ENCODE measurements at regions not wholly inside any gene's neighbourhood (a gene's known extent, or its start where the extent isn't known, plus 50 kb on each side); places are given as distances from the start of the nearest gene placed in this dataset.
"Not testable (repeated sequence)": the region's sequence is repeated elsewhere in the genome, so short reads cannot be mapped to it uniquely, and the experiment has no call there.

GRCh38 chr5:75839547-75839946 is 122.3 kb upstream of the POC5 start:
- H3K4me1 Mint-ChIP-seq: no peaks in the 10 kb centered on the region
- no peaks in the 10 kb centered on the region for H3K9me3 Mint-ChIP-seq
- H3K27me3 Mint-ChIP-seq: peaks cover 2% of the 10 kb centered on the region
- H3K27ac Mint-ChIP-seq: no peak overlapping the region
- H3K4me3 Mint-ChIP-seq: no peak overlapping the region
- H3K36me3 Mint-ChIP-seq: no peaks in the 10 kb centered on the region

GRCh38 chr5:75837258-75837841 is 120.1 kb upstream of the POC5 start:
- peaks cover 4% of the 10 kb centered on the region for H3K27me3 Mint-ChIP-seq
- no peaks in the 10 kb centered on the region for H3K36me3 Mint-ChIP-seq
- H3K9me3 Mint-ChIP-seq: no peaks in the 10 kb centered on the region
- H3K4me1 Mint-ChIP-seq: no peaks in the 10 kb centered on the region
- no peak overlapping the region for H3K4me3 Mint-ChIP-seq
- H3K27ac Mint-ChIP-seq: no peak overlapping the region

- no peaks in the 10 kb centered on the region for H3K4me1 Mint-ChIP-seq
- no peak overlapping the region for H3K27ac Mint-ChIP-seq
- H3K27me3 Mint-ChIP-seq: peaks cover 3% of the 10 kb centered on the region
- H3K9me3 Mint-ChIP-seq: no peaks in the 10 kb centered on the region
- H3K4me3 Mint-ChIP-seq: no peak overlapping the region
- no peaks in the 10 kb centered on the region for H3K36me3 Mint-ChIP-seq
Measured at GRCh38 chr5:75831561-75831960, 114.3 kb upstream of the POC5 start.

- H3K9me3 Mint-ChIP-seq: no peaks in the 10 kb centered on the region
- no peak overlapping the region for H3K27ac Mint-ChIP-seq
- no peak overlapping the region for H3K4me3 Mint-ChIP-seq
- no peaks in the 10 kb centered on the region for H3K4me1 Mint-ChIP-seq
- H3K36me3 Mint-ChIP-seq: no peaks in the 10 kb centered on the region
- H3K27me3 Mint-ChIP-seq: peaks cover 3% of the 10 kb centered on the region
Measured at GRCh38 chr5:75828029-75828428, 110.8 kb upstream of the POC5 start.

- H3K27ac Mint-ChIP-seq: no peak overlapping the region
- H3K36me3 Mint-ChIP-seq: no peaks in the 10 kb centered on the region
- H3K9me3 Mint-ChIP-seq: peaks cover 6% of the 10 kb centered on the region
- H3K27me3 Mint-ChIP-seq: peaks cover 4% of the 10 kb centered on the region
- H3K4me1 Mint-ChIP-seq: no peaks in the 10 kb centered on the region
- H3K4me3 Mint-ChIP-seq: no peak overlapping the region
Measured at GRCh38 chr5:75824323-75824722, 107.1 kb upstream of the POC5 start.

- Mint-ChIP-seq H3K36me3 (no peaks in the 10 kb centered on the region), H3K4me1 (no peaks in the 10 kb centered on the region), H3K27me3 (peaks cover 5% of the 10 kb centered on the region), H3K4me3 (no peak overlapping the region), H3K9me3 (peaks cover 6% of the 10 kb centered on the region), H3K27ac (no peak overlapping the region)
Measured at GRCh38 chr5:75823811-75824210, 106.6 kb upstream of the POC5 start.

- no peak overlapping the region for H3K4me3 Mint-ChIP-seq
- H3K4me1 Mint-ChIP-seq: no peaks in the 10 kb centered on the region
- no peaks in the 10 kb centered on the region for H3K36me3 Mint-ChIP-seq
- H3K27me3 Mint-ChIP-seq: peaks cover 32% of the 10 kb centered on the region
- H3K27ac Mint-ChIP-seq: no peak overlapping the region
- H3K9me3 Mint-ChIP-seq: peaks cover 6% of the 10 kb centered on the region
Measured at GRCh38 chr5:75818661-75819060, 101.4 kb upstream of the POC5 start.

- not testable (repeated sequence) for H3K4me1 Mint-ChIP-seq, H3K27ac Mint-ChIP-seq, H3K36me3 Mint-ChIP-seq, H3K4me3 Mint-ChIP-seq
- Mint-ChIP-seq H3K27me3 (peaks cover 11% of the 10 kb centered on the region), H3K9me3 (peaks cover 23% of the 10 kb centered on the region)
Measured at GRCh38 chr5:75799695-75800094, 82.5 kb upstream of the POC5 start.

GRCh38 chr5:75769338-75769737 is 52.1 kb upstream of the POC5 start:
- Mint-ChIP-seq H3K27me3 (peaks cover 17% of the 10 kb centered on the region), H3K9me3 (peaks cover 44% of the 10 kb centered on the region)
- H3K27ac Mint-ChIP-seq, H3K4me1 Mint-ChIP-seq, H3K4me3 Mint-ChIP-seq, H3K36me3 Mint-ChIP-seq: not testable (repeated sequence)
